ENCODE measurements at regions not wholly inside any gene's neighbourhood (a gene's known extent, or its start where the extent isn't known, plus 50 kb on each side); places are given as distances from the start of the nearest gene placed in this dataset.

- DNase-seq: no peak
Observed at GRCh38 chr15:37880009-37880834, 54.2 kb upstream of the TMCO5A start.

GRCh38 chr15:37880835-37881153 lies 53.6 kb upstream of the TMCO5A start:
- no peak for DNase-seq

- no peak for DNase-seq
Observed at GRCh38 chr15:37881237-37882013, 53.0 kb upstream of the TMCO5A start.

GRCh38 chr15:37882640-37883039 lies 51.8 kb upstream of the TMCO5A start:
- DNase-seq: no peak
